Muscle of arm (tissue), 1 donor: ENCODE measurements at regions not wholly inside any gene's neighbourhood (a gene's known extent, or its start where the extent isn't known, plus 50 kb on each side); places are given as distances from the start of the nearest gene placed in this dataset.

Experiments used
- DNase-seq: peaks from one replicate; pipeline ENCODE4 v3.0.0-alpha.2; 2013

- DNase-seq: no peak
Measured at GRCh38 chr6:156410649-156411048, 366.5 kb upstream of the ARID1B start.

GRCh38 chr6:156408655-156409054, 368.5 kb upstream of the ARID1B start:
- DNase-seq: no peak

GRCh38 chr6:156407334-156407733, 369.8 kb upstream of the ARID1B start:
- no peak for DNase-seq

GRCh38 chr6:156406688-156407087, 370.5 kb upstream of the ARID1B start:
- no peak for DNase-seq

GRCh38 chr6:156406099-156406498, 371.1 kb upstream of the ARID1B start:
- no peak for DNase-seq

GRCh38 chr6:156402628-156403027, 374.6 kb upstream of the ARID1B start:
- DNase-seq: no peak

- DNase-seq: no peak
Measured at GRCh38 chr6:156402227-156402626, 375.0 kb upstream of the ARID1B start.

- no peak for DNase-seq
Measured at GRCh38 chr6:156400487-156400886, 376.7 kb upstream of the ARID1B start.

- DNase-seq: no peak
Measured at GRCh38 chr6:156398966-156399365, 378.2 kb upstream of the ARID1B start.

- DNase-seq: no peak
Measured at GRCh38 chr6:156398371-156398770, 378.8 kb upstream of the ARID1B start.

GRCh38 chr6:156396791-156397418, 380.3 kb upstream of the ARID1B start:
- no peak for DNase-seq

GRCh38 chr6:156396068-156396771, 381.0 kb upstream of the ARID1B start:
- no peak for DNase-seq

- DNase-seq: no peak
Measured at GRCh38 chr6:156395276-156395675, 381.9 kb upstream of the ARID1B start.

GRCh38 chr6:156392648-156393047, 384.5 kb upstream of the ARID1B start:
- no peak for DNase-seq

- DNase-seq: no peak
Measured at GRCh38 chr6:156391977-156392376, 385.2 kb upstream of the ARID1B start.

- no peak for DNase-seq
Measured at GRCh38 chr6:156391061-156391672, 386.0 kb upstream of the ARID1B start.

GRCh38 chr6:156390621-156391020, 386.6 kb upstream of the ARID1B start:
- no peak for DNase-seq

- DNase-seq: no peak
Measured at GRCh38 chr6:156389296-156389695, 387.9 kb upstream of the ARID1B start.

- no peak for DNase-seq
Measured at GRCh38 chr6:156387472-156387871, 389.7 kb upstream of the ARID1B start.

- DNase-seq: no peak
Measured at GRCh38 chr6:156383059-156383458, 394.1 kb upstream of the ARID1B start.

GRCh38 chr6:156379392-156380289, 397.5 kb upstream of the ARID1B start:
- no peak for DNase-seq

- DNase-seq: no peak
Measured at GRCh38 chr6:156378853-156379252, 398.3 kb upstream of the ARID1B start.
